Neural cell (in vitro differentiated cells): ENCODE measurements at regions not wholly inside any gene's neighbourhood (a gene's known extent, or its start where the extent isn't known, plus 50 kb on each side); places are given as distances from the start of the nearest gene placed in this dataset.

Experiments used
- H2AFZ ChIP-seq: fragments of 200-600, 300-800 bp; sonication (generic), shearing (Covaris generic); 2 replicates; pipeline ENCODE4 v1.6.0; 2014; ENCODE audit warnings: low read depth, mild to moderate bottlenecking, antibody characterized with exemption, low read length, moderate library complexity
- H3F3A ChIP-seq: fragments of 200-600 bp; shearing (Covaris generic); 2 replicates; pipeline ENCODE4 v1.6.1; 2016; ENCODE audit warnings: mild to moderate bottlenecking, moderate library complexity, mixed read lengths, antibody characterized with exemption, low read length; ENCODE audit not compliant: insufficient read depth, poor library complexity, severe bottlenecking
- H3K27ac ChIP-seq: fragments of 200-600, 300-800 bp; sonication (generic), shearing (Covaris generic); 2 replicates; pipeline ENCODE4 v1.5.1; 2014; ENCODE audit warnings: mild to moderate bottlenecking, low read length, moderate library complexity
- H3K27me3 ChIP-seq: fragments of 300-800, 200-600 bp; sonication (generic), shearing (Covaris generic); 2 replicates; pipeline ENCODE4 v1.6.0; 2014; ENCODE audit warnings: mild to moderate bottlenecking, low read depth, low read length, moderate library complexity; ENCODE audit not compliant: insufficient read depth
- H3K36me3 ChIP-seq: fragments of 300-800, 200-600 bp; sonication (generic), shearing (Covaris generic); 2 replicates; pipeline ENCODE4 v1.5.1; 2014; ENCODE audit warnings: mild to moderate bottlenecking, antibody characterized with exemption, low read length, moderate library complexity; ENCODE audit not compliant: insufficient read depth
- H3K4me2 ChIP-seq: fragments of 300-800, 200-600 bp; sonication (generic), shearing (Covaris generic); 2 replicates; pipeline ENCODE4 v1.6.0; 2014; ENCODE audit warnings: mild to moderate bottlenecking, low read length
- H3K4me3 ChIP-seq: fragments of 300-800, 200-600 bp; sonication (generic), shearing (Covaris generic); 2 replicates; pipeline ENCODE4 v1.5.1; 2014; ENCODE audit warnings: mild to moderate bottlenecking, low read length, moderate library complexity
- H3K79me2 ChIP-seq: fragments of 200-600 bp; shearing (Covaris generic); replicated peaks from 2 replicates; pipeline ENCODE4 v1.6.0; 2014; ENCODE audit warnings: mild to moderate bottlenecking, low read length, moderate library complexity; ENCODE audit not compliant: insufficient read depth
- H3K9ac ChIP-seq: fragments of 300-800, 200-600 bp; sonication (generic), shearing (Covaris generic); 2 replicates; pipeline ENCODE4 v1.6.1; 2016; ENCODE audit warnings: mild to moderate bottlenecking, low read length, mixed read lengths
- H3K9me2 ChIP-seq: fragments of 200-600 bp; shearing (Covaris generic); 2 replicates; pipeline ENCODE4 v1.6.1; 2016; ENCODE audit warnings: mild to moderate bottlenecking, low read length, mixed read lengths; ENCODE audit not compliant: insufficient read depth
- H3K9me3 ChIP-seq: fragments of 200-600, 300-800 bp; sonication (generic), shearing (Covaris generic); 2 replicates; pipeline ENCODE4 v1.6.1; 2016; ENCODE audit warnings: mild to moderate bottlenecking, mixed run types, low read length, moderate library complexity, mixed read lengths
- H4K20me1 ChIP-seq: fragments of 200-600 bp; shearing (Covaris generic); 2 replicates; pipeline ENCODE4 v1.6.1; 2016; ENCODE audit warnings: mild to moderate bottlenecking, mixed run types; ENCODE audit not compliant: insufficient read depth
- CTCF ChIP-seq: fragments of 450-650 bp; IDR thresholded peaks from 2 replicates; pipeline ENCODE4 v1.5.1; 2014; ENCODE audit warnings: antibody characterized with exemption, mild to moderate bottlenecking, moderate library complexity; ENCODE audit not compliant: poor library complexity, severe bottlenecking
- EP300 ChIP-seq: fragments of 450-650 bp; conservative IDR thresholded peaks from 2 replicates; pipeline ENCODE4 v1.6.1; 2014; ENCODE audit warnings: antibody characterized with exemption, mild to moderate bottlenecking, moderate library complexity; ENCODE audit not compliant: poor library complexity, severe bottlenecking
- EZH2 ChIP-seq: fragments of 200-600, 300-800 bp; shearing (Covaris generic), sonication (generic); IDR thresholded peaks from 2 replicates; pipeline ENCODE4 v1.6.1; 2014; ENCODE audit warnings: antibody characterized with exemption, low read length, borderline replicate concordance, mild to moderate bottlenecking; ENCODE audit not compliant: insufficient read depth, poor library complexity, severe bottlenecking
- MXI1 ChIP-seq: fragments of 450-650 bp; conservative IDR thresholded peaks from 2 replicates; pipeline ENCODE4 v1.6.1; 2014; ENCODE audit warnings: antibody characterized with exemption, mild to moderate bottlenecking; ENCODE audit not compliant: poor library complexity, severe bottlenecking
- POLR2AphosphoS5 ChIP-seq: IDR thresholded peaks from 2 replicates; pipeline ENCODE4 v1.6.1; 2012
- RAD21 ChIP-seq: fragments of 450-650 bp; conservative IDR thresholded peaks from 2 replicates; pipeline ENCODE4 v1.6.1; 2014; ENCODE audit warnings: antibody characterized with exemption, mild to moderate bottlenecking, moderate library complexity
- REST ChIP-seq: IDR thresholded peaks from 2 replicates; pipeline ENCODE4 v1.6.1; 2012; ENCODE audit warnings: borderline replicate concordance
- SMC3 ChIP-seq: fragments of 450-650 bp; conservative IDR thresholded peaks from 2 replicates; pipeline ENCODE4 v1.6.1; 2014; ENCODE audit warnings: antibody characterized with exemption, mild to moderate bottlenecking, moderate library complexity; ENCODE audit not compliant: poor library complexity
- TAF1 ChIP-seq: IDR thresholded peaks from 2 replicates; pipeline ENCODE4 v1.6.1; 2012; ENCODE audit warnings: low read depth

DNA sequence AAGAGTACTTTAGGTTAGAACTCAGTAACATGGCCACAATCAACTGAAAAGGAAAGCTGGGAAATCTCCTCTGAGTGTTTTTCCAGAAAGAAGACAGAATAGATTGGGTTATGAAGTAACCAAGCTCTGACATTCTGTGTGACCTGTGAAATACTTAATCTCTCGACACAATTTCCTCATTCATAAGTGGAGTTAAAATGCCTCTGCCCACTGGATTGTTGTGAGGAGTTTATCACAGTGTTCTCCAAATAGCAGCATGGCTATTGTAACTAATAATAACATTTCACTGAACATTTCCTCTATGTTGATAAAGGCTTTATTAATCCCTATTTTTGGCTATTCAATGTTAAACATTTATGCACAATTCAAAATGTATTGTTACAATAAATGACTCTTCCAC, 311.0 kb downstream of the GABRB2 start:
- H2AFZ ChIP-seq: no peak overlapping the region
- no peak overlapping the region for H3K4me2 ChIP-seq
- H4K20me1 ChIP-seq: no peaks in the 10 kb centered on the region
- no peaks in the 10 kb centered on the region for H3K27me3 ChIP-seq
- TF ChIP-seq POLR2AphosphoS5 (no peak), MXI1 (no peak), REST (no peak), SMC3 (no peak), TAF1 (no peak), EP300 (no peak), EZH2 (no peak), RAD21 (no peak), CTCF (no peak)
- no peaks in the 10 kb centered on the region for H3K79me2 ChIP-seq
- no peaks in the 10 kb centered on the region for H3K9me3 ChIP-seq
- H3F3A ChIP-seq: no peaks in the 10 kb centered on the region
- H3K9ac ChIP-seq: no peak overlapping the region
- no peak overlapping the region for H3K27ac ChIP-seq
- no peaks in the 10 kb centered on the region for H3K9me2 ChIP-seq
- H3K36me3 ChIP-seq: no peaks in the 10 kb centered on the region
- no peak overlapping the region for H3K4me3 ChIP-seq

GRCh38 chr5:161233553-161233952, 313.0 kb downstream of the GABRB2 start:
- H3K79me2 ChIP-seq: no peaks in the 10 kb centered on the region
- H4K20me1 ChIP-seq: no peaks in the 10 kb centered on the region
- no peaks in the 10 kb centered on the region for H3K9me2 ChIP-seq
- no peak overlapping the region for H3K4me3 ChIP-seq
- TF ChIP-seq REST: no peak
- TF ChIP-seq CTCF: no peak
- no peak for TF ChIP-seq EZH2
- no peak for TF ChIP-seq TAF1
- TF ChIP-seq RAD21: no peak
- TF ChIP-seq SMC3: no peak
- no peak for TF ChIP-seq EP300
- TF ChIP-seq MXI1: no peak
- TF ChIP-seq POLR2AphosphoS5: no peak
- H2AFZ ChIP-seq: no peak overlapping the region
- no peak overlapping the region for H3K27ac ChIP-seq
- H3F3A ChIP-seq: no peaks in the 10 kb centered on the region
- H3K4me2 ChIP-seq: no peak overlapping the region
- H3K36me3 ChIP-seq: no peaks in the 10 kb centered on the region
- H3K9me3 ChIP-seq: no peaks in the 10 kb centered on the region
- no peaks in the 10 kb centered on the region for H3K27me3 ChIP-seq
- no peak overlapping the region for H3K9ac ChIP-seq
